K562 (cell line): ENCODE measurements at regions not wholly inside any gene's neighbourhood (a gene's known extent, or its start where the extent isn't known, plus 50 kb on each side); places are given as distances from the start of the nearest gene placed in this dataset.

Source experiments
- ATAC-seq: fragments of 200-7000 bp; cut with Tn5 transposase; 3 replicates; pipeline ENCODE4 v1.9.1; 2020; ENCODE audit warnings: moderate library complexity
- BruUV-seq: library from RNA; stranded (reverse); fragments of 400-500 nt; replicated peaks from 2 replicates; lab custom pipeline; 2021; lab: Mats Ljungman, UMichigan
- CTCF ChIA-PET: fragments of 300-600 bp; formaldehyde crosslinking; extraction: SDS; loops from one replicate; lab custom pipeline; 2021; ENCODE audit warnings: low intra/inter-chr PET ratio; lab: Yijun Ruan, JAX
- POLR2A ChIA-PET: fragments of 300-600, 350-650 bp; sonication (Branson Sonifier 250); formaldehyde crosslinking; extraction: SDS; loops from one replicate; lab custom pipeline; 2021; ENCODE audit warnings: antibody characterized with exemption, inconsistent platforms; lab: Yijun Ruan, JAX
- DNase-seq, 4 experiments: peaks; one replicate each; pipeline versions ENCODE4 v3.0.0 to v3.0.0-alpha.2; 2011 to 2018; ENCODE audit warnings: low spot score in 3 of 4, mixed read lengths in 3 of 4; ENCODE audit errors: extremely low read depth in 1 of 4
- FAIRE-seq: peaks from 2 replicates; lab custom pipeline; 2011; peaks lifted over from hg19 to GRCh38; lab: Jason Lieb, UNC
- H2AFZ ChIP-seq: 2 replicates; pipeline ENCODE4 v1.6.0; 2011; ENCODE audit warnings: low read depth, low read length, control low read depth, inconsistent platforms
- H3K27ac ChIP-seq: fragments of 200-600 bp; 3 replicates; pipeline ENCODE4 v1.8.0; 2011; ENCODE audit warnings: low read depth, mild to moderate bottlenecking, control low read depth, inconsistent platforms, low read length, moderate library complexity, mixed read lengths; ENCODE audit errors: extremely low read depth
- H3K27me3 ChIP-seq, 2 experiments: fragments of 300-600 bp in 1 of 2; 2 replicates in 1 of 2; 3 replicates in 1 of 2; pipeline versions ENCODE4 v1.6.0 to v1.8.0; 2011; ENCODE audit warnings: inconsistent platforms in 2 of 2, low read length in 2 of 2, mild to moderate bottlenecking in 1 of 2, mixed read lengths in 1 of 2, moderate library complexity in 1 of 2; ENCODE audit not compliant: control insufficient read depth in 2 of 2, insufficient read depth in 2 of 2
- H3K36me3 ChIP-seq: fragments of 300-600 bp; 3 replicates; pipeline ENCODE4 v1.8.0; 2011; ENCODE audit warnings: mild to moderate bottlenecking, low read length, inconsistent platforms; ENCODE audit not compliant: control insufficient read depth, insufficient read depth
- H3K4me1 ChIP-seq, 2 experiments: fragments of 200-600 bp in 1 of 2; replicated peaks in 1 of 2; 2 replicates in 1 of 2; 3 replicates in 1 of 2; pipeline versions ENCODE4 v1.5.1 to v1.8.0; 2011; ENCODE audit warnings: inconsistent platforms in 2 of 2, low read length in 2 of 2, mild to moderate bottlenecking in 1 of 2, mixed read lengths in 1 of 2, moderate library complexity in 1 of 2; ENCODE audit not compliant: control insufficient read depth in 2 of 2, insufficient read depth in 2 of 2
- H3K4me2 ChIP-seq: 2 replicates; pipeline ENCODE4 v1.6.1; 2011; ENCODE audit warnings: low read length, control low read depth, inconsistent platforms, mixed read lengths; ENCODE audit not compliant: insufficient read depth
- H3K4me3 ChIP-seq: fragments of 200-600 bp; sonication (generic), shearing (Covaris generic); 2 replicates; pipeline ENCODE4 v1.5.1; 2016; ENCODE audit warnings: control low read depth, inconsistent platforms
- H3K79me2 ChIP-seq: fragments of 200-600 bp; 3 replicates; pipeline ENCODE4 v1.8.0; 2011; ENCODE audit warnings: low read length, inconsistent platforms; ENCODE audit not compliant: control insufficient read depth, insufficient read depth
- H3K9ac ChIP-seq, 2 experiments: 2 replicates each; pipeline versions ENCODE4 v1.6.0 to v1.6.1; 2011; ENCODE audit warnings: low read depth in 2 of 2, low read length in 2 of 2, control low read depth in 1 of 2, inconsistent platforms in 1 of 2, mild to moderate bottlenecking in 1 of 2, mixed read lengths in 1 of 2; ENCODE audit not compliant: insufficient read depth in 1 of 2
- H3K9me1 ChIP-seq: one replicate; pipeline ENCODE4 v1.6.0; 2011; ENCODE audit warnings: inconsistent platforms, mild to moderate bottlenecking, low read length, moderate library complexity; ENCODE audit not compliant: control insufficient read depth, insufficient read depth
- H3K9me3 ChIP-seq: replicated peaks from 2 replicates; pipeline ENCODE4 v1.5.1; 2011; ENCODE audit warnings: low read depth, low read length, inconsistent platforms; ENCODE audit not compliant: control insufficient read depth, insufficient read depth
- H4K20me1 ChIP-seq: replicated peaks from 2 replicates; pipeline ENCODE4 v1.6.1; 2011; ENCODE audit warnings: low read length, inconsistent platforms, mixed read lengths; ENCODE audit not compliant: control insufficient read depth, insufficient read depth
- CEBPZ ChIP-seq: fragments of 150-350 bp; IDR thresholded peaks from 2 replicates; pipeline ENCODE4 v1.6.1; 2014; ENCODE audit warnings: low read depth, mild to moderate bottlenecking, low read length, borderline replicate concordance
- GABPB2 ChIP-seq: fragments of 250-450 bp; sonication (Bioruptor Pico); conservative IDR thresholded peaks from 2 replicates; pipeline ENCODE4 v1.5.1; 2021; ENCODE audit warnings: mild to moderate bottlenecking
- HNRNPLL ChIP-seq: fragments of 200-400 bp; formaldehyde crosslinking; IDR thresholded peaks from 2 replicates; pipeline ENCODE4 v1.6.1; 2017; ENCODE audit warnings: low read length, low read depth, mild to moderate bottlenecking; ENCODE audit not compliant: poor library complexity, severe bottlenecking
- MAX ChIP-seq: sonication (generic); formaldehyde crosslinking; IDR thresholded peaks from 2 replicates; pipeline ENCODE4 v1.9.0; 2022; ENCODE audit warnings: mild to moderate bottlenecking, missing genetic modification reagents
- NCOA1 ChIP-seq: fragments of 450-650 bp; IDR thresholded peaks from 2 replicates; pipeline ENCODE4 v1.6.1; 2016; ENCODE audit warnings: low read depth
- ZBTB12 ChIP-seq: fragments of 250-450 bp; sonication (Bioruptor Pico); IDR thresholded peaks from 2 replicates; pipeline ENCODE4 v1.4.0; 2020
- WGBS: fragments of 100-300 bp; shearing (Covaris generic); methylation state at CpG from one replicate; pipeline ENCODE4 v1.1.6; 2016; ENCODE audit warnings: low coverage, mixed read lengths; ENCODE audit not compliant: insufficient coverage; ENCODE audit errors: missing lambda C conversion rate; 5-methylcytosine and 5-hydroxymethylcytosine counted together
- in situ Hi-C: fragments of 300-500 bp; cut with MboI; formaldehyde crosslinking; loops from 4 replicates; pipeline ENCODE4 v1.15.0; 2018; ENCODE audit warnings: inconsistent platforms, mixed read lengths
- intact Hi-C: fragments of 100-400 bp; cut with micrococcal nuclease; formaldehyde crosslinking; loops from 2 replicates; pipeline ENCODE4 v1.14.2; 2022

- in situ Hi-C loops (no loop called here), intact Hi-C loops (no loop called here)
- ATAC-seq (no peak), DNase-seq (no peak), FAIRE-seq (no peak)
- no peak overlapping the region for H3K9ac ChIP-seq
- no peaks in the 10 kb centered on the region for H3K27me3 ChIP-seq
- no peaks in the 10 kb centered on the region for H3K4me1 ChIP-seq
- no peaks in the 10 kb centered on the region for H3K9me1 ChIP-seq
- POLR2A ChIA-PET = no interaction called here
- BruUV-seq = no TSS peak
- no peak overlapping the region for H3K4me2 ChIP-seq
- no peak overlapping the region for H3K27ac ChIP-seq
- no peak overlapping the region for H2AFZ ChIP-seq
- H4K20me1 ChIP-seq = no peaks in the 10 kb centered on the region
- 0% methylated on average over 3 of the region's 3 CpGs for WGBS
- no peaks in the 10 kb centered on the region for H3K9me3 ChIP-seq
- H3K36me3 ChIP-seq = no peaks in the 10 kb centered on the region
- no peak overlapping the region for H3K4me3 ChIP-seq
- H3K79me2 ChIP-seq = no peaks in the 10 kb centered on the region
- CTCF ChIA-PET = no interaction called here
- TF ChIP-seq NCOA1 (no peak), CEBPZ (no peak), ZBTB12 (CRISPR knock-in tag) (no peak), MAX (CRISPR knock-in tag) (no peak), GABPB2 (CRISPR knock-in tag) (no peak), HNRNPLL (no peak)
These were observed 122.0 kb upstream of the ADGRL2 start for GRCh38 chr1:81678779-81679178.
